HPDE6-E6E7 (cell line): ENCODE measurements at regions not wholly inside any gene's neighbourhood (a gene's known extent, or its start where the extent isn't known, plus 50 kb on each side); places are given as distances from the start of the nearest gene placed in this dataset.

Experiments used
- DNase-seq: peaks from one replicate; pipeline ENCODE4 v3.0.0; 2011; ENCODE audit warnings: missing footprints; ENCODE audit errors: extremely low spot score

GRCh38 chr2:118565786-118566540 is 281.5 kb downstream of the EN1 start:
- no peak for DNase-seq

- DNase-seq = no peak
These were observed 282.1 kb downstream of the EN1 start for GRCh38 chr2:118565301-118565700.

GRCh38 chr2:118562144-118562543 is 285.3 kb downstream of the EN1 start:
- DNase-seq = no peak

GRCh38 chr2:118558846-118559245 is 288.6 kb downstream of the EN1 start:
- no peak for DNase-seq

GRCh38 chr2:118557791-118558190 is 289.7 kb downstream of the EN1 start:
- no peak for DNase-seq

- DNase-seq = no peak
These were observed 290.4 kb downstream of the EN1 start for GRCh38 chr2:118557016-118557415.

- peak; percentile 12 for DNase-seq
These were observed 292.8 kb downstream of the EN1 start for GRCh38 chr2:118554616-118555015.

GRCh38 chr2:118549503-118549902 is 297.9 kb downstream of the EN1 start:
- DNase-seq = no peak

- no peak for DNase-seq
These were observed 298.5 kb downstream of the EN1 start for GRCh38 chr2:118548880-118549488.

- DNase-seq = no peak
These were observed 308.2 kb downstream of the EN1 start for GRCh38 chr2:118539290-118539689.

GRCh38 chr2:118536306-118536705 is 311.1 kb downstream of the EN1 start:
- no peak for DNase-seq

GRCh38 chr2:118535818-118536212 is 311.6 kb downstream of the EN1 start:
- no peak for DNase-seq

GRCh38 chr2:118535171-118535817 is 312.2 kb downstream of the EN1 start:
- DNase-seq = no peak

- peak; percentile 17 for DNase-seq
These were observed 316.5 kb downstream of the EN1 start for GRCh38 chr2:118530976-118531375.

- DNase-seq = no peak
These were observed 317.4 kb downstream of the EN1 start for GRCh38 chr2:118529908-118530599.

- DNase-seq = no peak
These were observed 319.9 kb downstream of the EN1 start for GRCh38 chr2:118527571-118527970.

GRCh38 chr2:118525346-118525745 is 322.1 kb downstream of the EN1 start:
- no peak for DNase-seq

- no peak for DNase-seq
These were observed 322.5 kb downstream of the EN1 start for GRCh38 chr2:118524911-118525310.

GRCh38 chr2:118523761-118524160 is 323.7 kb downstream of the EN1 start:
- DNase-seq = no peak

GRCh38 chr2:118521960-118522359 is 325.5 kb downstream of the EN1 start:
- no peak for DNase-seq

GRCh38 chr2:118521272-118521671 is 326.2 kb downstream of the EN1 start:
- DNase-seq = no peak

- no peak for DNase-seq
These were observed 327.2 kb downstream of the EN1 start for GRCh38 chr2:118520246-118520645.
